ENCODE measurements at regions not wholly inside any gene's neighbourhood (a gene's known extent, or its start where the extent isn't known, plus 50 kb on each side); places are given as distances from the start of the nearest gene placed in this dataset.

- no peak for TF ChIP-seq CTCF (conservative IDR thresholded peaks at IDR 0.05; ENCODE audit: low read depth, low read length)
- TF ChIP-seq EZH2 (IDR thresholded peaks at IDR 0.05; ENCODE audit: low read length, unreplicated experiment) = no peak
Observed at GRCh38 chr2:6452702-6453481, 412.8 kb downstream of the CMPK2 start.
